ENCODE measurements at regions not wholly inside any gene's neighbourhood (a gene's known extent, or its start where the extent isn't known, plus 50 kb on each side); places are given as distances from the start of the nearest gene placed in this dataset.

GRCh38 chr1:38670544-38671122, 188.9 kb downstream of the RRAGC start:
- intact Hi-C loops (cut with DNase I), result no loop called here
- TF ChIP-seq CTCF (IDR thresholded peaks at IDR 0.05) (no peak), POLR2A (IDR thresholded peaks at IDR 0.05) (no peak), POLR2AphosphoS5 (IDR thresholded peaks at IDR 0.05; ENCODE audit: insufficient read depth in 1 of 2, low read depth in 1 of 2) (no peak)
- Histone ChIP-seq H3K9me3 (no peaks in the 10 kb centered on the region), H3K4me1 (no peaks in the 10 kb centered on the region), H3K27ac (no peak overlapping the region), H3K36me3 (no peaks in the 10 kb centered on the region), H3K4me3 (no peak overlapping the region), H3K27me3 (no peaks in the 10 kb centered on the region)
- DNase-seq (ENCODE audit: extremely low spot score in 2 of 2), result peak; percentile 16 to 56

DNA sequence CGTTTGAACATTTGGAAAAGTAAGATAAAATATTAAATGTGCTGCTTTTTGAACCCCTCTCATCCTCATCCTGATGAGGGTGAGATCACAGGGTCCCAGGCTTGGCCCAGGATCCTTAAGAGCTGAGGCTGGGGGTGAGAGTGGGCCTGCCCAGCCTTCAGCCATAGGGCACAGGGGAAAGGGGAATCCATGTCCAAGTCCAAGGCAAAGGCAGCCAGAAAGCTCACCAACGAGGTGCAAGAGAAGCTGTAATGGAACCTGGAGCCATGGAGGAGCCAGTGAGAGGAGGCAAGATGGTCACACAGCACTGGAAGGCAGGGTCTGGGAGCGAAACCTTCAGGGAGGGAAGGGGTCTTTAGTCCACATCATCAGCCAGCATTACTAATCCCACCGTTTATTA, 191.9 kb downstream of the RRAGC start:
- Histone ChIP-seq H3K27ac (no peak overlapping the region), H3K36me3 (no peaks in the 10 kb centered on the region), H3K4me3 (no peak overlapping the region), H3K27me3 (no peaks in the 10 kb centered on the region), H3K9me3 (no peaks in the 10 kb centered on the region), H3K4me1 (no peaks in the 10 kb centered on the region)
- TF ChIP-seq POLR2A (IDR thresholded peaks at IDR 0.05) (no peak), CTCF (IDR thresholded peaks at IDR 0.05) (no peak), POLR2AphosphoS5 (IDR thresholded peaks at IDR 0.05; ENCODE audit: insufficient read depth in 1 of 2, low read depth in 1 of 2) (no peak)
- intact Hi-C loops (cut with DNase I), result no loop called here
- peak; percentile 34 to 42 for DNase-seq (ENCODE audit: extremely low spot score in 2 of 2)

DNA sequence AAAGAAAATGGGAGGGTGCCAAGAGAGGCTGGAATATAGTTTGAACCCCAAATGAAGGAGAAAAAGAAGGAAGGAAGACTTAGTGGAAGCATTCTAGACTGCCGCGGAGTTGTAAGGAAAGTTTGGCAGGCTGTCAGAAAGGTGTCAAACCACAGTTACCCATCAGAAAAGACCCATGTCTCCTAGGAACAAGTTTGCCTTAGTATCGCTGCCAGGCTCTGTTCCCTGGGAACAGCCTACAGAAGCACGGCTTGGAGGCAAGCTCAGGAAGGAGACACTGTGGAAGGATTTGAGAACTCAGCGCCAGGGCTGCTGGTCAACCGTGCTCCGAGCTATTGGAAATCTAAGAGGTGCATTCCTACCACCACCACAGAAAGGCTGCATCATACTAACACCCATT, 197.4 kb downstream of the RRAGC start:
- TF ChIP-seq POLR2AphosphoS5 (IDR thresholded peaks at IDR 0.05; ENCODE audit: insufficient read depth in 1 of 2, low read depth in 1 of 2) (no peak), POLR2A (IDR thresholded peaks at IDR 0.05) (no peak), CTCF (IDR thresholded peaks at IDR 0.05) (no peak)
- no peak overlapping the region for H3K4me3 ChIP-seq
- H3K36me3 ChIP-seq, result no peaks in the 10 kb centered on the region
- DNase-seq (ENCODE audit: extremely low spot score in 2 of 2), result no peak
- no peak overlapping the region for H3K27ac ChIP-seq
- H3K4me1 ChIP-seq, result no peaks in the 10 kb centered on the region
- no peaks in the 10 kb centered on the region for H3K9me3 ChIP-seq
- intact Hi-C loops (cut with DNase I), result no loop called here
- H3K27me3 ChIP-seq, result no peaks in the 10 kb centered on the region

DNA sequence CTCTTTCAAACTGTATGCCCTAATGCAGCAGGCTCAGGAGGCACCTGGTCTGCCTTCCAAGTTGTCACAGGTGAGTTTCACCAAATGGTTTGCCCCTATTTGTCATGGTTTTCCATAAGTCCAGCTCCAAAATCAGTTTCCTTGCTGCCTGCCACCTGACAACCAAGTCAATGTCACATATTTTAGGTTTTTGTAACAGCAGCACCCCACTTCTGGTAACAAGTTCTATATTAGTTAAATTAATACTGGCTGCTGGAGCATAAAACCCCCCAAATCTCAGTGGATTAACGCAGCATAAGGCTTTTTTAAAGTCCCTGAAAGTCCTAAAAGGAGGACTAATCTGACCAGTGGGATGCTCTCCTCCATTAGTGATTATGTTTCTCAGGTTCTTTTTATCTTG, 200.7 kb downstream of the RRAGC start:
- no peaks in the 10 kb centered on the region for H3K36me3 ChIP-seq
- no peak overlapping the region for H3K4me3 ChIP-seq
- H3K27me3 ChIP-seq, result no peaks in the 10 kb centered on the region
- no peak for TF ChIP-seq POLR2A (IDR thresholded peaks at IDR 0.05)
- TF ChIP-seq CTCF (IDR thresholded peaks at IDR 0.05), result no peak
- TF ChIP-seq POLR2AphosphoS5 (IDR thresholded peaks at IDR 0.05; ENCODE audit: insufficient read depth in 1 of 2, low read depth in 1 of 2), result no peak
- H3K27ac ChIP-seq, result no peak overlapping the region
- intact Hi-C loops (cut with DNase I), result no loop called here
- DNase-seq (ENCODE audit: extremely low spot score in 2 of 2), result no peak
- H3K4me1 ChIP-seq, result no peaks in the 10 kb centered on the region
- H3K9me3 ChIP-seq, result no peaks in the 10 kb centered on the region

GRCh38 chr1:38657873-38658272, 201.7 kb downstream of the RRAGC start:
- intact Hi-C loops (cut with DNase I), result no loop called here
- Histone ChIP-seq H3K4me3 (no peak overlapping the region), H3K9me3 (no peaks in the 10 kb centered on the region), H3K36me3 (no peaks in the 10 kb centered on the region), H3K27ac (no peak overlapping the region), H3K4me1 (no peaks in the 10 kb centered on the region), H3K27me3 (no peaks in the 10 kb centered on the region)
- DNase-seq (ENCODE audit: extremely low spot score in 2 of 2), result no peak
- TF ChIP-seq POLR2AphosphoS5 (IDR thresholded peaks at IDR 0.05; ENCODE audit: insufficient read depth in 1 of 2, low read depth in 1 of 2) (no peak), POLR2A (IDR thresholded peaks at IDR 0.05) (no peak), CTCF (IDR thresholded peaks at IDR 0.05) (no peak)

All from vagina (tissue), 2 donors.